NCI-H345 treated with DMSO at 0.1 percent for 48 hours (cell line): ENCODE measurements at regions not wholly inside any gene's neighbourhood (a gene's known extent, or its start where the extent isn't known, plus 50 kb on each side); places are given as distances from the start of the nearest gene placed in this dataset.
"Not testable (repeated sequence)": the region's sequence is repeated elsewhere in the genome, so short reads cannot be mapped to it uniquely, and the experiment has no call there.

Experiments used
- DNase-seq: peaks from one replicate; lab custom pipeline; 2025; ENCODE audit not compliant: unreplicated experiment; lab: John Stamatoyannopoulos, UW

GRCh38 chr4:31239886-31240285 is 519.7 kb downstream of the PCDH7 start:
- DNase-seq = no peak

DNA sequence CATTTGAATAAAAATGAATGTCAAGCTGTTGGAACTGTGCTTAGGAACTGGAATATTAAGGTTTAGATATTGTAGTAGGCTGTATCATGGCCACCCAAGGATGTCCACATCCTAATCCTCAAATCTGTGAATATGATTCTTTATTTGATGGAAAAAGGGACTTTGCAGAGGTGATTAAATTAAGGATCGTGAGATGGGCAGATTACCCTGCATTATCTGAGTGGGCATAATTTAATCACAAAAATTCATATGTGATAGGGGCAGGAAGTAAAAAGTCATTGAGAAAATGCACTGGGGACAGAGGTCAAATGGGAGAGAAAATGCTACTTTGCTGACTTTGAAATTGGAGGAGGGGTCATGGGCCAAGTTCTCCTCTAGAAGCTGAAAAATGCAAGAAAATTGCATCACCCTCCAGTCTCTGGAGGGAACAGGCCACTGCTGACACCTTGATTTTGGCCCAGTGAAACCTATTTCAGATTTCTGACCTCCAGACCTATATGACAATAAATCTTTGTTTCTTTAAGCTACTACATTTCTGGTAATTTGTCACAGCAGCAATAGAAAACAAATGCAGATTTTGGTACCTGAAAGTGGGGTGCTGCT is 521.4 kb downstream of the PCDH7 start:
- no peak for DNase-seq

DNA sequence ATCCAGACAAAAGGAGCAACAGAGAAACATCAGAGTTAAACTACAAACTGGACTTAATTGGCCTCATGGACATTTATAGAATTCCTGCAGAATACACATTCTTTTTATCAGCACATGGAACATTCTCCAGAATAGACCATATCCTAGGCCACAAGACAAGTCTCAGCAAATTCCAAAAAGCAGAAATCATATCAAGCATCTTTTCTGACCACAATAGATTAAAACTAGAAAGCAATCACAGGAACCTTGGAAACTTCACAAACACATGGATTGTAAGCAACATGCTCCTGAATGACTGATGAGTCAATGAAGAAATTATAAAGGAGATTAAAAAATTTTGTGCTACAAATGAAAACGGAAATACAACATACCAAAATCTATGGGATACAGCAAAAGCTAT is 526.7 kb downstream of the PCDH7 start:
- no peak for DNase-seq

DNA sequence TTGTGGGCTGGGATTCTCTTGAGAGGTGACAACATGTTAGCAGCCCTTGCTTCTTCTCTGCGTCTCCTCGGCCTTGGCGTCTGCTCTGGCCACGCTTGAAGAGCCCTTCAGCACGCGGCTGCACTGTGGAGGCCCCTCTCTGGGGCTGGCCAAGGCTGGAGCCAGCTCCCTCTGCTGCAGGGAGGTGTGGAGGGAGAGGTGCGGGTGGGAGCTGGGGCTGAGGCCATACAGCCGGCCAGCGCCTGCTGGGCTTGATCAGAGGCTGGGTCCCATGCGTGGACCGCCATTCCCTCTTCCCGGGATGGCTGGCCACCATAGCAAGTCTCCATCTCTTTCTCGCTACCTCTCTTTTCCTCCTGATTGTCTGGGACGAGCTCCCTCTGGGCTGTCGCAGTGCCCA is 539.0 kb downstream of the PCDH7 start:
- no peak for DNase-seq

DNA sequence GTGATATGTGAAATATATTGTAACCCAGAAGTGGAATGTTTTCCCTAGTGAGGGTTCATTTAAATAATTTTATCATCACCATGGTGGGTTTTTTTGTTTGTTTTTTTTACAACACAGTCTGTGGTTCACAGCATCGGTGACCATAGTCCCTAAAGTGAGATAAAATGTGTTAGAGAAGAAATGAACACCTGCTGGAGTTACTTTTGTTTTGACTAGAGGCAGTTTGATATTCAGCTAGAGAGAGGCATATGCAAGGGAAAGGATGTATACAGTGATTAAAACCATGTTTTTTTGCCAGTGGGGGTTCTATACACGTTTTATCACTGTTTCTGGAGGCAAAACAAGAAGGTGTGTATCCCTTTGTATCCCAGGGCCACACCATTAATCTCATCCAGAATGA is 541.5 kb downstream of the PCDH7 start:
- no peak for DNase-seq

DNA sequence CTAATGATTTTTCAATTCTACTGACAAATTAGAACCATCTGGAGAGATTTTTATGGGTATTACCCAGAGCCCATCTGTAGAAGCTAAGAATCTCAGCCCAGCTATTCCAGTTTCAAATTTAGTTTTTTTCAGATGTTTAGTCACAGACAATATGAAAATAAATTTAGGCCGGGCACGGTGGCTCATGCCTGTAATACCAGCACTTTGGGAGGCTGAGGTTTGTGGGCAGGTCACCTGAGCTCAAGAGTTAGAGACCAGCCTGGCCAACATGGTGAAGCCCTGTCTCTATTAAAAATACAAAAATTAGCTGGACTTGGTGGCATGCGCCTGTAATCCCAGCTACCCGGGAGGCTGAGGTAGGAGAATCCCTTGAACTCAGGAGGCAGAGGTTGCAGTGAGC is 545.9 kb downstream of the PCDH7 start:
- DNase-seq = not testable (repeated sequence)

GRCh38 chr4:31272331-31273061 is 552.3 kb downstream of the PCDH7 start:
- no peak for DNase-seq

DNA sequence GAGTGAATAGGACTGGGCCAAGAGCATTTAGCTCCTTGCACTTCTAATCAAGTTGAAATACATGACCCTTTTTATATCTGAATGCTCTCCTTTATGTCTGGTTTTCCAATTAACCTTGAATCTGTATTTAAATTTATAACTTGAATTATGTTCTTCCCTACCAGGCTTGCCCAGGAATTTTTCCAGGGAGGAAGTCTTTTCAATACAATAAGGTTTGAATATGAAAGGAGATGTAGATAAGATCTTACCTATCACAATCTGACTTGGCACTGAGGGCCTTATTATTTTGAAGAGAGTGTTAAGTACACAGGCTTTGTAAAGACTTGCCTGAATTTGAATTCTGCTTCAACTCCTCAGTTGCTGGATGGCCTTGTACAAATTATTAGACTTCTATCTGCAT is 555.7 kb downstream of the PCDH7 start:
- no peak for DNase-seq

DNA sequence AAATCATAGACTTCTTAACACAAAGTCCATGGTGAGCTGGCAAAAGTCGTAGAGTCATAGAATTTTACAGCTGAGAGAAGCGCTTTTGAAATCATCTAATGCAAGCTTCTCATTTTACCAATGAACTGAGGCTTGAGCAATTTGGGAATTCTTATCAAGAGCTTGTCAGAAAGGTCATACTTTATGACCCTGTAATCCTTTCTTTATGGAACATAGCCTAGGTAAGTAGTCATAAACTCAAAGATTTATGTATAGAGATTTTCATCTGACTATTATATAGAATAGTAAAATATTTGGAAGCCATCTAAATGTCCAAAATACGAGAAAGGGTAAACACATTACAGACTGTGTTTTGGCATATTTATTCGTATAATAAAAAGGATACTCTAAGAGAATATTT is 563.5 kb downstream of the PCDH7 start:
- DNase-seq = no peak

DNA sequence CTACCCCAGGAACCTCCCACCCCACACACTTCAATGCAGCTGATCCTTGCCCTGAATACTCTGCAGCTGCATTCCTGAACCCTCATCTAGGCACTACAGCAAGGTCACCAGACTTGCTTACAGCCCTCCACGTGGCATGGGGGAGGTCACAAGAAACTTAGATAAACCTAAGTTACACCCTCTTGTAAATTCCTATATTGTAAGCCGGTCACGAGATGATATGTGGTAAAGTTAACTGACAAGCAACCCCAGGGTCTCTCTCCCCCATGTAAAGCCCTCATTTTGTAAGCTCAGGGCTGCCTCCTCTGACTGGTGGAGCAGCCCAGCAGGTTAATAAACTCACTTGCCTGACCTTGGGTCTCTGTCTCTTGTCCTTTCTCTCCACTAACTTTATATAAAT is 570.7 kb downstream of the PCDH7 start:
- no peak for DNase-seq

- DNase-seq = no peak
Observed at GRCh38 chr4:31291238-31291637, 571.1 kb downstream of the PCDH7 start.

DNA sequence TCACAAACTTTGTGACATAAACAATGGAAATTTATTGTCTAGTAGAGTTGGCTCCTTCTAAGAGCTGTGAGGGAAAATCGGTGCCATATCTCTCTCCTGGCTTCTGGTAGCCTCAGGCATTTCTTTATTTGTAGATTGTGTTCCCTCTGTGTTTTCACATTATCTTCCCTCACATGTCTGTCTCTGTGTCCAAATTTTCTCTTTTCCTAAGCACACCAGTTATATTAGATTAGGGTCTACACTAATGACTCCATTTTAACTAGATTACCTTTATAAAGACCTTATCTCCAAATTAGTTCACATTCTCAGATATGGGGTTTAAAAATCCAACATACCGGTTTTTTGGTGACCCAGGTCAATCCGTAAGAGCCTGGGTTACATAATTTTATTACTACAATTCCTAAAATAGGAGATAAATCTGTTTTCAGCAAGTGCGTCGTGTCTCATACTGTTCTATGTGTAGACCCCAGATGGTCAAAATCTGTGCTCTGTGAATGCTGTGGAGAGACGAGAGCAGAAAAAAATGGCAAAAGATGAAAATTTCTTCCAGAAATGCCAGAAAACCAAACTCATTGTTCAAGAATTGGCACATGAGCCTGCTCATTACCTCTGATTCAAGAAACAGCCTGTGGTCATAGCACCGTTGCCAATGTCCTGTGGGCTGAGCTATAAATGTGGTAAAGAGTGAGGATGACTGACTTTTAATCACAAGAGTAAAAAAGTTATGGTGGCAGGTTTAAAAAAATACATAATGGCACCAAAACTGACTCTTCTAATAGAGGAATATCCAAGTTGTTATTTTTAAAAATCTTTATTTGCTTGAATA is 574.7 kb downstream of the PCDH7 start:
- no peak for DNase-seq

DNA sequence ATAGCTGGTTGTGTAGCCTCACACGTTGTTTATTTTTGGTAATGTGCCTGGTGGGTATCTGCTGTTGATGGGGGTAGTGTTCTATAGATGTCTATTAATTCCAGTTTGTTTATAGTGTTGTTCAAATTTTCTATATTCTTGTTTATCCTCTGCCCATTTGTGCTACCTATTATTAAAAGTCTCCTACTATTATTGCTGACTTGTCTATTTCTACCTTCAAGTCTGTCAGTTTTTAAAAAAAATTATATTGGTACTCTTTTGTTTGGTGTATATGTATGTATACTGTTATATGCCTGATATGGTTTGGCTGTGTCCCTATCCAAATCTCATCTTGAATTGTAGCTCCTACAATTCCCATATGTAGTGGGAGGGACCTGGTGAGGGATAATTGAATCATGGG is 578.6 kb downstream of the PCDH7 start:
- no peak for DNase-seq

DNA sequence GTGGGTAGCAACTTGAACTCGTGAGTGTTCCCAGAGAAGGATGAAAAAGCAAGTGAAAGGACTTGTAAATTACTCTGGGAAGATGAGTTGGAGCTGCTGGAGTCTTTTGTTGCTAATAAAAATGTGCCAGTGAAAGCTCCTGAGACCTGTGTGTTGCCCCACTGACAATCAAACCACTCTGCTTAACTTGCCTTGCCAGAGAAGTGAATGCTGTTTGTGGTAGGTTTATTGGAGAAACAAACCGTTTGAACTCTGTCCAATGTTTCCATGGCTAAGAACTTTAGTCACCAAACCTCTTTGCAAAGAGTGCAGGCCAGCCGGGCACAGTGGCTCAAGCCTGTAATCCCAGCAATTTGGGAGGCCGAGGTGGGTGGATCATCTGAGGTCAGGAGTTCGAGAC is 586.9 kb downstream of the PCDH7 start:
- no peak for DNase-seq

GRCh38 chr4:31324814-31325213 is 604.6 kb downstream of the PCDH7 start:
- no peak for DNase-seq

- no peak for DNase-seq
Observed at GRCh38 chr4:31325300-31325699, 605.1 kb downstream of the PCDH7 start.

- DNase-seq = no peak
Observed at GRCh38 chr4:31327031-31327430, 606.9 kb downstream of the PCDH7 start.

GRCh38 chr4:31328932-31329331 is 608.8 kb downstream of the PCDH7 start:
- no peak for DNase-seq

DNA sequence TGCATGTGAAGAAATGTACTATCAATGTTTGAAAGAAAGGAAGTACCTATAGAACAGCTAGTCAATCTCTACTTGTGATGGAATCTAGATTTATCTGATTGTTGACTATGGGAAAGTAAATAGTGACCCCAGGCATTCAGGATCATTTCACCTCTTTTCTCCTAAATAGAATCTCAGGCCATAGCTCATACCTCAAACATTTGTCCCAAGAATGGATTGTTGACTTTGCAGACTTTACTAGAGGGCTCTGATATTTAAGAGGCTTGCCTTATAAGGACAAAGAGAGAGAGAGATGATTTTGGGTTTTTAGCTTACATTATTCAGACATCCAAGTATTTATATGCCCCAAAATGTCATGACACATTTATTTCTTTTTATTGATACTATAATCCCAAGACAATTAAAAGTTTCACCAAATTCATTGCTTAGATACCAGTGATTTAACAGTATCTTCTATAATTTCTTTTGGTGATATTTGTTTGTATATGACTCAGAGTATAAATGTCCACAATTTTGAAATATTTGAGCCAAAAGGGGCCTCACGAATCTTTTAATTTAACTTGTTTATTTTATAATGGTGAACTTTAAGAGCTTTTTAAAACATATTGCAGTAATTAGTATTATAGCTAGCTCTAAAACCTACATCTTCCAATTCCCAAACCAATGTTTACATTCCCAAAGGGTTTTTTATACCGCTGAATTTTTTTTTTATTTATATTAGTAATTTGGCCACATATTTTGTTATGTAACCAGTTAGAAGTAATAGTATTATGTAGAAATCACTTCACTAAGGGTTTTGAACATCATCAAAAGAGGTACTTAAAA is 614.1 kb downstream of the PCDH7 start:
- no peak for DNase-seq

GRCh38 chr4:31338000-31338399 is 617.8 kb downstream of the PCDH7 start:
- DNase-seq = no peak

DNA sequence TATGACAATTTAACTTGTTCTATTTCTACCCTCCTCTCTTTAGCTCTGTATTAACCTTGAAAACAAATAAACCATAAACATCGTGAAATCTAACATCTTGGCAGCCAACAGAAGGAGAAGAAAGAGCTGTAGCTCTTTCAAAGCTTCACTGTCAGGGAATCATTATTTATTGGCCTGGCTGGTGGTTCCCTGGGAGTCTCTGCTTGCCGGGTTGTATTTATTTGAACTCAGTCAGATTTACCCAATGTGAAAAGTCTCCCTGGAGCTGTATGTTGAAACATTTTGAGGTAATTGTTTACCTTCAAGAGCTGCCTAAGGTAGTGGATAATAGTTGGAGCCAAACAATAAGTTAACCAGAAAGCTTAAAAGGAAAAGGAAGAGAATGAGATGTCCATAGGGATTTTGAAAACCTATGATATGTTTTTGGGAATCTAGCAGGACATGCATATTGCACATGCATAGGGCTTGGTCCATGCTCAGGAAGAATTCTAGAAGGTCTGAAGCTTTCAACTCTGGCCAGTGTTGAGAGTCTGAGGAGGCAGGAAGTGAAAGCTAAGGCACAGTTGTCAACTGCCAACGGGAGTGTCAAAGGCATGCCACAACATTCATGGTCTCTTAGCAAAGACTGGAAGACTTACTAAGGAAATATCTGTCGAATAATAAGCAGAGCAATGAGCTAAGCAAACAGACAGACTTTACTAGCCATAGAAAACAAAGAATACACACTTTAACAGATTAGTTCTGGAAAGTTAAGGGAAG is 621.6 kb downstream of the PCDH7 start:
- DNase-seq = no peak
